Right lobe of liver (tissue), 4 donors: ENCODE measurements at regions not wholly inside any gene's neighbourhood (a gene's known extent, or its start where the extent isn't known, plus 50 kb on each side); places are given as distances from the start of the nearest gene placed in this dataset.

Experiments used
- POLR2A ChIP-seq: fragments of 450-650 bp; IDR thresholded peaks from one replicate; pipeline ENCODE4 v1.6.1; 2017; ENCODE audit warnings: antibody characterized with exemption, mild to moderate bottlenecking
- TF ChIP-seq, protein P1 (sequence below), 4 donors: fragments of 200-600 bp in 3 of 4; fragments of 450-650 bp in 1 of 4; IDR thresholded peaks; one replicate each; pipeline versions ENCODE4 v1.5.1 to v1.8.0; 2016 to 2022; ENCODE audit warnings: antibody characterized with exemption in 4 of 4, mild to moderate bottlenecking in 2 of 4
- donor health status: DM: no; HTN: no; CAD: no.
- donor health status: DM: no; HTN: no; CAD: no.
- donor health status: DM: no; HTN: yes; CAD: no.

DNA sequence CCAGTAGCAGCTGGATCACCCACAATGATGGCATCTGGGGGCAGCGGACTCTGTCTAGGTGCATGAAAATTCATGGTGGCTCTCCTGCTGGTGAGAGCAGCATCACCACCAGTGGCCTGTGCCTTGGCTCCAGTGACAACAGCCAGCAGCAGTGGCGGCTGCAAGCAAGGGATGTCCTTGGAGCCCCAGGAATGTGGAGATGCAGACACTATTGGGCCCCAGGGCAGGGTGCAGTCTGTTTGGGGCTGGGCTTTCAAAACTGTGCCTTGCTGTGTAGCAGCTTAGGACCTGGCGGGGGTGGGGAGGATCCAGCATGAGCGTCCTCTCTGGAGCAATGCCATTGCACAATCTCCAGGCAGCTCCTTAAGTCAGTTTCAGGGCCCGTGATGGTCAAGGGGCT is 199.7 kb downstream of the CHD9NB start:
- TF ChIP-seq, protein P1, sequence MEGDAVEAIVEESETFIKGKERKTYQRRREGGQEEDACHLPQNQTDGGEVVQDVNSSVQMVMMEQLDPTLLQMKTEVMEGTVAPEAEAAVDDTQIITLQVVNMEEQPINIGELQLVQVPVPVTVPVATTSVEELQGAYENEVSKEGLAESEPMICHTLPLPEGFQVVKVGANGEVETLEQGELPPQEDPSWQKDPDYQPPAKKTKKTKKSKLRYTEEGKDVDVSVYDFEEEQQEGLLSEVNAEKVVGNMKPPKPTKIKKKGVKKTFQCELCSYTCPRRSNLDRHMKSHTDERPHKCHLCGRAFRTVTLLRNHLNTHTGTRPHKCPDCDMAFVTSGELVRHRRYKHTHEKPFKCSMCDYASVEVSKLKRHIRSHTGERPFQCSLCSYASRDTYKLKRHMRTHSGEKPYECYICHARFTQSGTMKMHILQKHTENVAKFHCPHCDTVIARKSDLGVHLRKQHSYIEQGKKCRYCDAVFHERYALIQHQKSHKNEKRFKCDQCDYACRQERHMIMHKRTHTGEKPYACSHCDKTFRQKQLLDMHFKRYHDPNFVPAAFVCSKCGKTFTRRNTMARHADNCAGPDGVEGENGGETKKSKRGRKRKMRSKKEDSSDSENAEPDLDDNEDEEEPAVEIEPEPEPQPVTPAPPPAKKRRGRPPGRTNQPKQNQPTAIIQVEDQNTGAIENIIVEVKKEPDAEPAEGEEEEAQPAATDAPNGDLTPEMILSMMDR (IDR thresholded peaks at IDR 0.05): no peak
- no peak for TF ChIP-seq POLR2A
